ENCODE measurements at regions not wholly inside any gene's neighbourhood (a gene's known extent, or its start where the extent isn't known, plus 50 kb on each side); places are given as distances from the start of the nearest gene placed in this dataset.

- no peaks in the 10 kb centered on the region for H3K4me1 Mint-ChIP-seq (ENCODE audit: low read depth)
- CTCF ChIA-PET = interaction anchor here (0.6 to 0.9 kb wide), 2 partner anchors 10 to 313 kb away, joined by 3 to 5 read pairs; no protein-coding TSS in a partner anchor
- no peaks in the 10 kb centered on the region for H3K9me3 Mint-ChIP-seq
- DNase-seq = no peak
- H3K27me3 Mint-ChIP-seq (ENCODE audit: low read depth) = no peaks in the 10 kb centered on the region
- intact Hi-C loops (cut with micrococcal nuclease) = no loop called here
- no peak overlapping the region for H3K4me3 Mint-ChIP-seq
- H3K36me3 Mint-ChIP-seq (ENCODE audit: low read depth) = no peaks in the 10 kb centered on the region
- no peak overlapping the region for H3K27ac Mint-ChIP-seq
Measured at GRCh38 chr20:57847104-57847503, 137.3 kb upstream of the PMEPA1 start.

- no peak for DNase-seq
- Mint-ChIP-seq H3K27me3 (ENCODE audit: low read depth) (no peaks in the 10 kb centered on the region), H3K9me3 (no peaks in the 10 kb centered on the region), H3K4me1 (ENCODE audit: low read depth) (no peaks in the 10 kb centered on the region), H3K4me3 (no peak overlapping the region), H3K27ac (no peak overlapping the region), H3K36me3 (ENCODE audit: low read depth) (no peaks in the 10 kb centered on the region)
- intact Hi-C loops (cut with micrococcal nuclease) = no loop called here
- CTCF ChIA-PET = interaction anchor here (1.0 to 1.4 kb wide), 2 partner anchors 242 to 249 kb away, joined by 3 to 4 read pairs; no protein-coding TSS in a partner anchor
Measured at GRCh38 chr20:57844626-57845596, 135.1 kb upstream of the PMEPA1 start.

- intact Hi-C loops (cut with micrococcal nuclease) = no loop called here
- no peaks in the 10 kb centered on the region for H3K27me3 Mint-ChIP-seq (ENCODE audit: low read depth)
- H3K36me3 Mint-ChIP-seq (ENCODE audit: low read depth) = no peaks in the 10 kb centered on the region
- H3K27ac Mint-ChIP-seq = no peak overlapping the region
- no peak overlapping the region for H3K4me3 Mint-ChIP-seq
- no peak for DNase-seq
- no peaks in the 10 kb centered on the region for H3K9me3 Mint-ChIP-seq
- H3K4me1 Mint-ChIP-seq (ENCODE audit: low read depth) = no peaks in the 10 kb centered on the region
- CTCF ChIA-PET = interaction anchor here (1.6 kb wide), 1 partner anchor 243 kb away, joined by 4 read pairs; no protein-coding TSS in a partner anchor
Measured at GRCh38 chr20:57843941-57844625, 134.3 kb upstream of the PMEPA1 start.

DNA sequence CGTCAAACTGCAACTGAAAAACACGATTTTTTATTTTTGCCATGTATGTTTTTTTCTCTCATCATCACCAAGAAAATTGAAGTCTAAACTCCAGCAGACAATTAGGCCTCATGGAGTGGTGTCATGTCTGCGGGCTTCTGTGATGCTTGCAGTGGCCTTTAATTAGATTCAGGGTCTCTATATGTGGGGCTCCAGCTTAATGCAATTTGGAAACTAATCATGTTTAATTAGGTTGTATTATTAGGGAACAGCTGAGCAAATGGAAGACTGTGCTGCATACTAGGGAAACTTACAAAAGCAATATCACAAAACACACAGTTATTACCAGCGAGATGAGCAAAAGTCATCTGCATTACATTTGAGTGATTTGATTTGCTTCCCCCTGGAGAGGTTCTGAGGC lies 132.9 kb upstream of the PMEPA1 start:
- Mint-ChIP-seq H3K27ac (no peak overlapping the region), H3K4me1 (ENCODE audit: low read depth) (no peaks in the 10 kb centered on the region), H3K4me3 (no peak overlapping the region), H3K36me3 (ENCODE audit: low read depth) (no peaks in the 10 kb centered on the region), H3K9me3 (no peaks in the 10 kb centered on the region), H3K27me3 (ENCODE audit: low read depth) (no peaks in the 10 kb centered on the region)
- CTCF ChIA-PET = interaction anchor here (1.6 kb wide), 1 partner anchor 245 kb away, joined by 4 read pairs; no protein-coding TSS in a partner anchor
- intact Hi-C loops (cut with micrococcal nuclease) = no loop called here
- no peak for DNase-seq

- H3K27ac Mint-ChIP-seq = no peak overlapping the region
- no peaks in the 10 kb centered on the region for H3K27me3 Mint-ChIP-seq (ENCODE audit: low read depth)
- CTCF ChIA-PET = no interaction called here
- no peaks in the 10 kb centered on the region for H3K36me3 Mint-ChIP-seq (ENCODE audit: low read depth)
- no peak for DNase-seq
- H3K9me3 Mint-ChIP-seq = no peaks in the 10 kb centered on the region
- no peak overlapping the region for H3K4me3 Mint-ChIP-seq
- H3K4me1 Mint-ChIP-seq (ENCODE audit: low read depth) = no peaks in the 10 kb centered on the region
- intact Hi-C loops (cut with micrococcal nuclease) = no loop called here
Measured at GRCh38 chr20:57841297-57841866, 131.6 kb upstream of the PMEPA1 start.

GRCh38 chr20:57840504-57841296 lies 130.9 kb upstream of the PMEPA1 start:
- CTCF ChIA-PET = no interaction called here
- Mint-ChIP-seq H3K36me3 (ENCODE audit: low read depth) (no peaks in the 10 kb centered on the region), H3K27ac (no peak overlapping the region), H3K4me3 (no peak overlapping the region), H3K9me3 (no peaks in the 10 kb centered on the region), H3K4me1 (ENCODE audit: low read depth) (no peaks in the 10 kb centered on the region), H3K27me3 (ENCODE audit: low read depth) (no peaks in the 10 kb centered on the region)
- intact Hi-C loops (cut with micrococcal nuclease) = no loop called here
- DNase-seq = no peak

DNA sequence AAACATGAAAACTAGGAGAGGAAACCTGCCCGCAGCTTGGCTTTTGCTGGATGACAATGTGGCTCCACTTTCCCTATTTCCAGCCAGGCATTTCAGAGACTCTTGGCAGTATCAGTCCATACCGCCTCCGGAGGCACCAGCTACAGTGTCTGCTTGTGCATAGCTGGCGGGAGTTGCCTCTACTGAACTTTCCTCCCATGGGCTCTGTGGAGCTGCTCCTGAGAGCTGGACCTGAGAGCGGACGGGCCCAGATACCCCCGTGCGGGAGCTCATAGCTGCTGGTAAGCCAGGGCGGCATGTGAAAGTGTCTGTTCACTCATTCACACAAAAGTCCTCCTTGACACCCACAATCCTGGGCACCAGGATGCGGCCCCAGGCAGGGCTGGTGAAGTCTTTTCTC lies 130.3 kb upstream of the PMEPA1 start:
- Mint-ChIP-seq H3K4me3 (no peak overlapping the region), H3K36me3 (ENCODE audit: low read depth) (no peaks in the 10 kb centered on the region), H3K27ac (no peak overlapping the region), H3K9me3 (no peaks in the 10 kb centered on the region), H3K27me3 (ENCODE audit: low read depth) (no peaks in the 10 kb centered on the region), H3K4me1 (ENCODE audit: low read depth) (no peaks in the 10 kb centered on the region)
- intact Hi-C loops (cut with micrococcal nuclease) = no loop called here
- DNase-seq = no peak
- CTCF ChIA-PET = no interaction called here

DNA sequence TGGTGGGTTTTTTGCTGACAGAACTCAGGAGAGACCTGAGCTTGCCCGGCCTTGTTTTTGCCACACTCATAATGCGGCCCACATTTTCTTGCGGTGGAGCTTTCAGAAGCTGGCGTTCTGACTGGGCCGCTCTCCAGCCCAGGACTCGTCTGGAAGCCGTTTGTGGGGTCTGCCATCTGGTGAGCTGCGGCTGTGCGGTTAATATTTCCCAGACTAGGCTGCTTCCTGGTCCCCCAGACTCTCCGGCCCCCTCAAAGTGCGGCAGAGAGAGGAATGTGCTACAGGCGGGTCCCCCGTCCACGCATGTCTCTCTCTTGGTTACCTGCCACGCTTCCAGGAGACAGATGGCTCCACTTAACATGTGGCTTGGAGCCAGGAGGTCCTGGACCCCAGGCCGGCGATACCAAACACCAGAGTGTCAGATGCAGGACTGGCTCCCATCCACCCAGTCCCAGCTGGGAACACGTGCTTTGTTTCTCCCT lies 128.9 kb upstream of the PMEPA1 start:
- intact Hi-C loops (cut with micrococcal nuclease) = no loop called here
- Mint-ChIP-seq H3K4me3 (no peak overlapping the region), H3K36me3 (ENCODE audit: low read depth) (no peaks in the 10 kb centered on the region), H3K4me1 (ENCODE audit: low read depth) (no peaks in the 10 kb centered on the region), H3K27ac (no peak overlapping the region), H3K9me3 (no peaks in the 10 kb centered on the region), H3K27me3 (ENCODE audit: low read depth) (no peaks in the 10 kb centered on the region)
- no peak for DNase-seq
- CTCF ChIA-PET = no interaction called here

DNA sequence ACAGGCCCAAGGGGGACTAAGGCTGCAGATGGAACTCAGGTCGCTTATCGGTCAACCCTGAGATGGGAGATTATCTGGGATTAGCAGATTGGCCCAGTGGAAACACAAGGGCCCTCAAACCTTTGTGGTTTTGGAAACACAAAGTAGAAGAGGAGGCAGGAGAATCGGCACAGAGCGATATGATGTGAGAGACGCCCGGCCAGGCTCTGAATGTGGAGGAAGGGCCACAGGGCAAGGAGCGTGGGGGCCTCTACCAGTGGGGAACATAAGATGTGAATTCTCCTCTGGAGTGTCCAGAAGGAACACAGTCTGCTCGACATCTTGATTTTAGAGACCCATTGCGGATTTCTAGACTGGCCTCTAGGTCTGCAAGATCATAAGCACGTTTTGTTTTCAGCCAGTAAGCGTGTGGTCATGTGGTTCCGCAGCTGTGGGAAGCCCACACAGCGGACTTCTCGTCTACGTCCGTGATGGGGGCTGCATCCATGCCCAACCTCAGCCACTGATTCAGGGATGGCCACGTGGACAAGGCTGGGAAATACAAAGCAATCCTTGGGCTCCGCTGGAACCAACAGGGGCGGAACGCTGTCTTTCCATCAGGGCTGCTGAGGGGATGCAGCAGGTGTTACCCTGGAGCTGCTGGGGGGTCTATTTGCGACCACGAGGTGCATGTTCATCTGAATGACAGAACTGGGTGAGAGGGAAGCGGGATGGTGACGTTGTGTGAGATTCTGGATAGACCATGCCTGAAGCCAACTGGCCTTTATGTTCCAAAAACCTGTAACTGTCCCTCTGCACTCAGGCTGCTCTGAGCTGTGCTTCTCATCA lies 127.6 kb upstream of the PMEPA1 start:
- H3K4me1 Mint-ChIP-seq (ENCODE audit: low read depth) = no peaks in the 10 kb centered on the region
- intact Hi-C loops (cut with micrococcal nuclease) = no loop called here
- CTCF ChIA-PET = no interaction called here
- DNase-seq = no peak
- H3K27me3 Mint-ChIP-seq (ENCODE audit: low read depth) = no peaks in the 10 kb centered on the region
- no peak overlapping the region for H3K4me3 Mint-ChIP-seq
- no peak overlapping the region for H3K27ac Mint-ChIP-seq
- H3K36me3 Mint-ChIP-seq (ENCODE audit: low read depth) = no peaks in the 10 kb centered on the region
- no peaks in the 10 kb centered on the region for H3K9me3 Mint-ChIP-seq

DNA sequence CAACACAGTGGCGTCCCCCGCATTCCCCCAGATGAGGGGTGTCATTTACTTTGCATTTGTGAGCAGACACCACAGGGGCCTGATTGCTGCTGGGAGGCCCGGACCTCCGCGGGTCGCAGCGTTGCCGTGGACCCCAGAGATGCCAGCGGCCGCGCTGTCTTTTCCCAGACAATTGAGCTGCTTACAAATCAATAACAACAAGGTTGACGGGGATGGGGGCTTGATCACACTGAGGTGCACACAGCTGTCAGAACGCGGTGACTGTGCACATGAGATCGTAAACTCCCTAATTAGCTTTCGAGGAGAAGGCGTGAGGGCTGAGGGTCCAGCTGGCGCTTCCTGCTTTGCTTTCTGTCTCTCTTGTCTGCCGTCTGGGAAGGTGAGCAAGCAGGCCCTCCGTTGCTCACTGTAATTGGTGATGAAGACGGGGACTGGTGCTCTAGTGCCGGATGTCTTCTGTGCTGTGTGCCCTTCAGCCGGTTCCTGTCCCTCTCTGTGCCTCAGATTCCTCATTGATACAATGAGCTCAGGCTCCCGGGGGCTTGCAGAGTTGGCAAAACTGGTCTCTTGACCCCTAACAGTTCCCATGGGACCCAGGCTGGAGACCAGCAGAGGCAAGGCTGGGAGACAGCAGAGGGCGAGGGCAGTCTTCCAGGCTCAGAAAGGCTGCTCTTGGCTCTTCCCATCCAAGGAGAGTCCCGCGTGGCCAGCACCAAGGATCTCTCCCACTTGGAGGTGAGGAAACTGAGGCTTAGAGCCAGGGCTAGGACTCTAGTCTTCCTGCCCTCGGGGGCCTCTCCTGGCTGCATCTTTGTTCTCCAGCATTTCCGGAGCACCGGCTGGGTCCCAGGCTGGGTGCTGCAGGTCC lies 126.0 kb upstream of the PMEPA1 start:
- CTCF ChIA-PET = no interaction called here
- no peak for DNase-seq
- intact Hi-C loops (cut with micrococcal nuclease) = no loop called here
- Mint-ChIP-seq H3K4me1 (ENCODE audit: low read depth) (no peaks in the 10 kb centered on the region), H3K4me3 (no peak overlapping the region), H3K36me3 (ENCODE audit: low read depth) (no peaks in the 10 kb centered on the region), H3K9me3 (no peaks in the 10 kb centered on the region), H3K27ac (no peak overlapping the region), H3K27me3 (ENCODE audit: low read depth) (no peaks in the 10 kb centered on the region)

DNA sequence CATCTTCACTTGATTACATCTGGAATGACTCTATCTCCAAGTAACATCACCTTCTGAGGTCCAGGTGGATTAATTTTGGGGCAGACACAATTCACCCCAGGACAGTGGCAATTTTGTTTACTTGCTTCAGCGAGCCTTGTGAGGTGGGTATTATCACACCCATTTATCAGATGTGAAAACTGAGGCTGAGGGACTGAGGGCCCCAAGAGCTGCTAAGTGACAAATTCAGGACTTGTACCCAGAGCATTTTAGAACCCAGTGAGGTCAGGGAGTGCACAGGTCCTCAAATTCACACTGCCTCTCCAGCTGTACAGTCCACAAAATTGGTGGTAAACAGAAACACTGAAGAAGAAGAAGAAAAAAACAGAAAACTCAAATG lies 125.2 kb upstream of the PMEPA1 start:
- intact Hi-C loops (cut with micrococcal nuclease) = no loop called here
- Mint-ChIP-seq H3K27me3 (ENCODE audit: low read depth) (no peaks in the 10 kb centered on the region), H3K4me1 (ENCODE audit: low read depth) (no peaks in the 10 kb centered on the region), H3K27ac (no peak overlapping the region), H3K9me3 (no peaks in the 10 kb centered on the region), H3K36me3 (ENCODE audit: low read depth) (no peaks in the 10 kb centered on the region), H3K4me3 (no peak overlapping the region)
- DNase-seq = no peak
- CTCF ChIA-PET = no interaction called here
